GM11168 (cell line): ENCODE measurements at regions not wholly inside any gene's neighbourhood (a gene's known extent, or its start where the extent isn't known, plus 50 kb on each side); places are given as distances from the start of the nearest gene placed in this dataset.

Source experiments
- in situ Hi-C: fragments of 300-500 bp; cut with MboI; formaldehyde crosslinking; loops from one replicate; pipeline ENCODE4 v1.12.0; 2022; ENCODE audit warnings: low sequenced_read_pairs; ENCODE audit not compliant: unreplicated experiment

- in situ Hi-C loops: no loop called here
These were observed 164.8 kb upstream of the SGK1 start for GRCh38 chr6:134482593-134483270.

- in situ Hi-C loops: no loop called here
These were observed 164.1 kb upstream of the SGK1 start for GRCh38 chr6:134481966-134482365.

- in situ Hi-C loops: no loop called here
These were observed 162.7 kb upstream of the SGK1 start for GRCh38 chr6:134480593-134480992.

- in situ Hi-C loops: no loop called here
These were observed 161.0 kb upstream of the SGK1 start for GRCh38 chr6:134478764-134479399.

- in situ Hi-C loops: no loop called here
These were observed 160.2 kb upstream of the SGK1 start for GRCh38 chr6:134477991-134478635.

- in situ Hi-C loops: no loop called here
These were observed 157.0 kb upstream of the SGK1 start for GRCh38 chr6:134474955-134475354.

- in situ Hi-C loops: no loop called here
These were observed 154.7 kb upstream of the SGK1 start for GRCh38 chr6:134472661-134473060.

- in situ Hi-C loops: no loop called here
These were observed 154.1 kb upstream of the SGK1 start for GRCh38 chr6:134472046-134472445.

- in situ Hi-C loops: no loop called here
These were observed 152.6 kb upstream of the SGK1 start for GRCh38 chr6:134470457-134470975.

GRCh38 chr6:134469702-134470456 is 152.0 kb upstream of the SGK1 start:
- in situ Hi-C loops: no loop called here

- in situ Hi-C loops: no loop called here
These were observed 150.7 kb upstream of the SGK1 start for GRCh38 chr6:134468633-134469032.

GRCh38 chr6:134467620-134468019 is 149.7 kb upstream of the SGK1 start:
- in situ Hi-C loops: no loop called here

- in situ Hi-C loops: no loop called here
These were observed 149.0 kb upstream of the SGK1 start for GRCh38 chr6:134466771-134467525.

- in situ Hi-C loops: no loop called here
These were observed 146.9 kb upstream of the SGK1 start for GRCh38 chr6:134464690-134465411.

- in situ Hi-C loops: no loop called here
These were observed 141.1 kb upstream of the SGK1 start for GRCh38 chr6:134458857-134459657.

GRCh38 chr6:134457941-134458340 is 140.0 kb upstream of the SGK1 start:
- in situ Hi-C loops: no loop called here

- in situ Hi-C loops: no loop called here
These were observed 138.3 kb upstream of the SGK1 start for GRCh38 chr6:134456226-134456625.

- in situ Hi-C loops: no loop called here
These were observed 137.4 kb upstream of the SGK1 start for GRCh38 chr6:134455319-134455718.

- in situ Hi-C loops: no loop called here
These were observed 136.9 kb upstream of the SGK1 start for GRCh38 chr6:134454794-134455193.
